ENCODE measurements at regions not wholly inside any gene's neighbourhood (a gene's known extent, or its start where the extent isn't known, plus 50 kb on each side); places are given as distances from the start of the nearest gene placed in this dataset.

GRCh38 chr17:43330876-43331639, 67.7 kb upstream of the ARL4D start:
- no peaks in the 10 kb centered on the region for H3K9me3 Mint-ChIP-seq
- peaks cover 14% of the 10 kb centered on the region for H3K4me1 Mint-ChIP-seq
- no peaks in the 10 kb centered on the region for H3K27me3 Mint-ChIP-seq (ENCODE audit: low read depth)
- ATAC-seq (no peak), DNase-seq (ENCODE audit: low spot score) (no peak)
- TF ChIP-seq, protein P1, sequence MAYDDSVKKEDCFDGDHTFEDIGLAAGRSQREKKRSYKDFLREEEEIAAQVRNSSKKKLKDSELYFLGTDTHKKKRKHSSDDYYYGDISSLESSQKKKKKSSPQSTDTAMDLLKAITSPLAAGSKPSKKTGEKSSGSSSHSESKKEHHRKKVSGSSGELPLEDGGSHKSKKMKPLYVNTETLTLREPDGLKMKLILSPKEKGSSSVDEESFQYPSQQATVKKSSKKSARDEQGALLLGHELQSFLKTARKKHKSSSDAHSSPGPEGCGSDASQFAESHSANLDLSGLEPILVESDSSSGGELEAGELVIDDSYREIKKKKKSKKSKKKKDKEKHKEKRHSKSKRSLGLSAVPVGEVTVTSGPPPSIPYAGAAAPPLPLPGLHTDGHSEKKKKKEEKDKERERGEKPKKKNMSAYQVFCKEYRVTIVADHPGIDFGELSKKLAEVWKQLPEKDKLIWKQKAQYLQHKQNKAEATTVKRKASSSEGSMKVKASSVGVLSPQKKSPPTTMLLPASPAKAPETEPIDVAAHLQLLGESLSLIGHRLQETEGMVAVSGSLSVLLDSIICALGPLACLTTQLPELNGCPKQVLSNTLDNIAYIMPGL (CRISPR knock-in tag; IDR thresholded peaks at IDR 0.05), result no peak
- TF ChIP-seq E2F4 (CRISPR knock-in tag; IDR thresholded peaks at IDR 0.05; ENCODE audit: borderline replicate concordance, low read depth) (no peak), MXD4 (CRISPR knock-in tag; IDR thresholded peaks at IDR 0.05; ENCODE audit: borderline replicate concordance) (no peak), FOXK1 (CRISPR knock-in tag; IDR thresholded peaks at IDR 0.05) (no peak)
- no peaks in the 10 kb centered on the region for H3K36me3 Mint-ChIP-seq
- ChIA-PET POLR2A (no interaction called here), CTCF (no interaction called here)
- no peak overlapping the region for H3K4me3 Mint-ChIP-seq
- 0 out of 2 replicates have a peak overlapping the region, but pooled peaks have one; percentile 48 for H3K27ac Mint-ChIP-seq

GRCh38 chr17:43329183-43329582, 69.6 kb upstream of the ARL4D start:
- TF ChIP-seq SMAD3 (CRISPR knock-in tag; IDR thresholded peaks at IDR 0.05; ENCODE audit: borderline replicate concordance) (no peak), TEAD4 (CRISPR knock-in tag; IDR thresholded peaks at IDR 0.05) (no peak), FOXJ3 (CRISPR knock-in tag; IDR thresholded peaks at IDR 0.05; ENCODE audit: borderline replicate concordance) (no peak), PRRX2 (CRISPR knock-in tag; IDR thresholded peaks at IDR 0.05) (no peak), TCF7 (CRISPR knock-in tag; IDR thresholded peaks at IDR 0.05; ENCODE audit: low read depth) (no peak), GTF2I (CRISPR knock-in tag; conservative IDR thresholded peaks at IDR 0.05) (no peak), CBFB (CRISPR knock-in tag; IDR thresholded peaks at IDR 0.05; ENCODE audit: low read depth) (no peak), ZNF396 (CRISPR knock-in tag; IDR thresholded peaks at IDR 0.05; ENCODE audit: borderline replicate concordance) (no peak)
- TF ChIP-seq, protein P2, sequence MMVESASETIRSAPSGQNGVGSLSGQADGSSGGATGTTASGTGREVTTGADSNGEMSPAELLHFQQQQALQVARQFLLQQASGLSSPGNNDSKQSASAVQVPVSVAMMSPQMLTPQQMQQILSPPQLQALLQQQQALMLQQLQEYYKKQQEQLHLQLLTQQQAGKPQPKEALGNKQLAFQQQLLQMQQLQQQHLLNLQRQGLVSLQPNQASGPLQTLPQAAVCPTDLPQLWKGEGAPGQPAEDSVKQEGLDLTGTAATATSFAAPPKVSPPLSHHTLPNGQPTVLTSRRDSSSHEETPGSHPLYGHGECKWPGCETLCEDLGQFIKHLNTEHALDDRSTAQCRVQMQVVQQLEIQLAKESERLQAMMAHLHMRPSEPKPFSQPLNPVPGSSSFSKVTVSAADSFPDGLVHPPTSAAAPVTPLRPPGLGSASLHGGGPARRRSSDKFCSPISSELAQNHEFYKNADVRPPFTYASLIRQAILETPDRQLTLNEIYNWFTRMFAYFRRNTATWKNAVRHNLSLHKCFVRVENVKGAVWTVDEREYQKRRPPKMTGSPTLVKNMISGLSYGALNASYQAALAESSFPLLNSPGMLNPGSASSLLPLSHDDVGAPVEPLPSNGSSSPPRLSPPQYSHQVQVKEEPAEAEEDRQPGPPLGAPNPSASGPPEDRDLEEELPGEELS (CRISPR knock-in tag; IDR thresholded peaks at IDR 0.05), result no peak
- TF ChIP-seq, protein P3, sequence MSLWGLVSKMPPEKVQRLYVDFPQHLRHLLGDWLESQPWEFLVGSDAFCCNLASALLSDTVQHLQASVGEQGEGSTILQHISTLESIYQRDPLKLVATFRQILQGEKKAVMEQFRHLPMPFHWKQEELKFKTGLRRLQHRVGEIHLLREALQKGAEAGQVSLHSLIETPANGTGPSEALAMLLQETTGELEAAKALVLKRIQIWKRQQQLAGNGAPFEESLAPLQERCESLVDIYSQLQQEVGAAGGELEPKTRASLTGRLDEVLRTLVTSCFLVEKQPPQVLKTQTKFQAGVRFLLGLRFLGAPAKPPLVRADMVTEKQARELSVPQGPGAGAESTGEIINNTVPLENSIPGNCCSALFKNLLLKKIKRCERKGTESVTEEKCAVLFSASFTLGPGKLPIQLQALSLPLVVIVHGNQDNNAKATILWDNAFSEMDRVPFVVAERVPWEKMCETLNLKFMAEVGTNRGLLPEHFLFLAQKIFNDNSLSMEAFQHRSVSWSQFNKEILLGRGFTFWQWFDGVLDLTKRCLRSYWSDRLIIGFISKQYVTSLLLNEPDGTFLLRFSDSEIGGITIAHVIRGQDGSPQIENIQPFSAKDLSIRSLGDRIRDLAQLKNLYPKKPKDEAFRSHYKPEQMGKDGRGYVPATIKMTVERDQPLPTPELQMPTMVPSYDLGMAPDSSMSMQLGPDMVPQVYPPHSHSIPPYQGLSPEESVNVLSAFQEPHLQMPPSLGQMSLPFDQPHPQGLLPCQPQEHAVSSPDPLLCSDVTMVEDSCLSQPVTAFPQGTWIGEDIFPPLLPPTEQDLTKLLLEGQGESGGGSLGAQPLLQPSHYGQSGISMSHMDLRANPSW (CRISPR knock-in tag; conservative IDR thresholded peaks at IDR 0.05; ENCODE audit: low read depth), result no peak
- TF ChIP-seq, protein P4, sequence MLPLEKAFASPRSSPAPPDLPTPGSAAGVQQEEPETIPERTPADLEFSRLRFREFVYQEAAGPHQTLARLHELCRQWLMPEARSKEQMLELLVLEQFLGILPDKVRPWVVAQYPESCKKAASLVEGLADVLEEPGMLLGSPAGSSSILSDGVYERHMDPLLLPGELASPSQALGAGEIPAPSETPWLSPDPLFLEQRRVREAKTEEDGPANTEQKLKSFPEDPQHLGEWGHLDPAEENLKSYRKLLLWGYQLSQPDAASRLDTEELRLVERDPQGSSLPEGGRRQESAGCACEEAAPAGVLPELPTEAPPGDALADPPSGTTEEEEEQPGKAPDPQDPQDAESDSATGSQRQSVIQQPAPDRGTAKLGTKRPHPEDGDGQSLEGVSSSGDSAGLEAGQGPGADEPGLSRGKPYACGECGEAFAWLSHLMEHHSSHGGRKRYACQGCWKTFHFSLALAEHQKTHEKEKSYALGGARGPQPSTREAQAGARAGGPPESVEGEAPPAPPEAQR (CRISPR knock-in tag; IDR thresholded peaks at IDR 0.05), result no peak
- TF ChIP-seq, protein P5, sequence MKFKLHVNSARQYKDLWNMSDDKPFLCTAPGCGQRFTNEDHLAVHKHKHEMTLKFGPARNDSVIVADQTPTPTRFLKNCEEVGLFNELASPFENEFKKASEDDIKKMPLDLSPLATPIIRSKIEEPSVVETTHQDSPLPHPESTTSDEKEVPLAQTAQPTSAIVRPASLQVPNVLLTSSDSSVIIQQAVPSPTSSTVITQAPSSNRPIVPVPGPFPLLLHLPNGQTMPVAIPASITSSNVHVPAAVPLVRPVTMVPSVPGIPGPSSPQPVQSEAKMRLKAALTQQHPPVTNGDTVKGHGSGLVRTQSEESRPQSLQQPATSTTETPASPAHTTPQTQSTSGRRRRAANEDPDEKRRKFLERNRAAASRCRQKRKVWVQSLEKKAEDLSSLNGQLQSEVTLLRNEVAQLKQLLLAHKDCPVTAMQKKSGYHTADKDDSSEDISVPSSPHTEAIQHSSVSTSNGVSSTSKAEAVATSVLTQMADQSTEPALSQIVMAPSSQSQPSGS (CRISPR knock-in tag; IDR thresholded peaks at IDR 0.05; ENCODE audit: borderline replicate concordance, low read depth), result no peak
- TF ChIP-seq, protein P6, sequence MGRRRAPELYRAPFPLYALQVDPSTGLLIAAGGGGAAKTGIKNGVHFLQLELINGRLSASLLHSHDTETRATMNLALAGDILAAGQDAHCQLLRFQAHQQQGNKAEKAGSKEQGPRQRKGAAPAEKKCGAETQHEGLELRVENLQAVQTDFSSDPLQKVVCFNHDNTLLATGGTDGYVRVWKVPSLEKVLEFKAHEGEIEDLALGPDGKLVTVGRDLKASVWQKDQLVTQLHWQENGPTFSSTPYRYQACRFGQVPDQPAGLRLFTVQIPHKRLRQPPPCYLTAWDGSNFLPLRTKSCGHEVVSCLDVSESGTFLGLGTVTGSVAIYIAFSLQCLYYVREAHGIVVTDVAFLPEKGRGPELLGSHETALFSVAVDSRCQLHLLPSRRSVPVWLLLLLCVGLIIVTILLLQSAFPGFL (CRISPR knock-in tag; IDR thresholded peaks at IDR 0.05; ENCODE audit: borderline replicate concordance), result no peak
- no peak overlapping the region for H3K27ac Mint-ChIP-seq
- H3K9me3 Mint-ChIP-seq, result no peaks in the 10 kb centered on the region
- H3K4me3 Mint-ChIP-seq, result no peak overlapping the region
- H3K27me3 Mint-ChIP-seq (ENCODE audit: low read depth), result no peaks in the 10 kb centered on the region
- H3K4me1 Mint-ChIP-seq, result peaks cover 17% of the 10 kb centered on the region
- no peaks in the 10 kb centered on the region for H3K36me3 Mint-ChIP-seq
- ChIA-PET POLR2A (no interaction called here), CTCF (interaction anchor here (1.5 kb wide), 1 partner anchor 8 kb away, joined by 3 read pairs; no protein-coding TSS in a partner anchor)
- ATAC-seq, result no peak
- DNase-seq (ENCODE audit: low spot score), result no peak
